NCI-H1105 (cell line): ENCODE measurements at regions not wholly inside any gene's neighbourhood (a gene's known extent, or its start where the extent isn't known, plus 50 kb on each side); places are given as distances from the start of the nearest gene placed in this dataset.

Experiments used
- DNase-seq: peaks from one replicate; lab custom pipeline; 2025; lab: John Stamatoyannopoulos, UW

GRCh38 chr4:100736641-100737451, 219.0 kb upstream of the EMCN start:
- no peak for DNase-seq

GRCh38 chr4:100728861-100729260, 211.0 kb upstream of the EMCN start:
- DNase-seq = no peak

- no peak for DNase-seq
These were observed 205.1 kb upstream of the EMCN start for GRCh38 chr4:100722866-100723459.

- no peak for DNase-seq
These were observed 204.3 kb upstream of the EMCN start for GRCh38 chr4:100722133-100722532.

- DNase-seq = no peak
These were observed 203.7 kb upstream of the EMCN start for GRCh38 chr4:100721490-100721889.

GRCh38 chr4:100721077-100721476, 203.3 kb upstream of the EMCN start:
- DNase-seq = no peak

GRCh38 chr4:100716416-100716815, 198.6 kb upstream of the EMCN start:
- no peak for DNase-seq

- DNase-seq = no peak
These were observed 191.0 kb upstream of the EMCN start for GRCh38 chr4:100708776-100709175.

GRCh38 chr4:100707786-100708185, 190.0 kb upstream of the EMCN start:
- no peak for DNase-seq

- no peak for DNase-seq
These were observed 178.7 kb upstream of the EMCN start for GRCh38 chr4:100696531-100696930.

- DNase-seq = no peak
These were observed 178.0 kb upstream of the EMCN start for GRCh38 chr4:100695871-100696270.

- DNase-seq = no peak
These were observed 177.3 kb upstream of the EMCN start for GRCh38 chr4:100695039-100695654.

- no peak for DNase-seq
These were observed 176.6 kb upstream of the EMCN start for GRCh38 chr4:100694467-100694866.

GRCh38 chr4:100690812-100691211, 173.0 kb upstream of the EMCN start:
- no peak for DNase-seq

- DNase-seq = no peak
These were observed 170.5 kb upstream of the EMCN start for GRCh38 chr4:100688368-100688767.

- DNase-seq = no peak
These were observed 164.8 kb upstream of the EMCN start for GRCh38 chr4:100682477-100683218.

GRCh38 chr4:100681289-100681688, 163.5 kb upstream of the EMCN start:
- DNase-seq = no peak

- peak; percentile 52 for DNase-seq
These were observed 162.1 kb upstream of the EMCN start for GRCh38 chr4:100679926-100680325.

- DNase-seq = no peak
These were observed 157.2 kb upstream of the EMCN start for GRCh38 chr4:100674976-100675375.

- no peak for DNase-seq
These were observed 139.4 kb upstream of the EMCN start for GRCh38 chr4:100657187-100657586.

GRCh38 chr4:100651499-100652175, 133.8 kb upstream of the EMCN start:
- no peak for DNase-seq

GRCh38 chr4:100649417-100649816, 131.6 kb upstream of the EMCN start:
- DNase-seq = no peak
